ENCODE measurements at regions not wholly inside any gene's neighbourhood (a gene's known extent, or its start where the extent isn't known, plus 50 kb on each side); places are given as distances from the start of the nearest gene placed in this dataset.

GRCh38 chr2:176555781-176556180, 286.5 kb downstream of the MTX2 start:
- TF ChIP-seq, protein P1, sequence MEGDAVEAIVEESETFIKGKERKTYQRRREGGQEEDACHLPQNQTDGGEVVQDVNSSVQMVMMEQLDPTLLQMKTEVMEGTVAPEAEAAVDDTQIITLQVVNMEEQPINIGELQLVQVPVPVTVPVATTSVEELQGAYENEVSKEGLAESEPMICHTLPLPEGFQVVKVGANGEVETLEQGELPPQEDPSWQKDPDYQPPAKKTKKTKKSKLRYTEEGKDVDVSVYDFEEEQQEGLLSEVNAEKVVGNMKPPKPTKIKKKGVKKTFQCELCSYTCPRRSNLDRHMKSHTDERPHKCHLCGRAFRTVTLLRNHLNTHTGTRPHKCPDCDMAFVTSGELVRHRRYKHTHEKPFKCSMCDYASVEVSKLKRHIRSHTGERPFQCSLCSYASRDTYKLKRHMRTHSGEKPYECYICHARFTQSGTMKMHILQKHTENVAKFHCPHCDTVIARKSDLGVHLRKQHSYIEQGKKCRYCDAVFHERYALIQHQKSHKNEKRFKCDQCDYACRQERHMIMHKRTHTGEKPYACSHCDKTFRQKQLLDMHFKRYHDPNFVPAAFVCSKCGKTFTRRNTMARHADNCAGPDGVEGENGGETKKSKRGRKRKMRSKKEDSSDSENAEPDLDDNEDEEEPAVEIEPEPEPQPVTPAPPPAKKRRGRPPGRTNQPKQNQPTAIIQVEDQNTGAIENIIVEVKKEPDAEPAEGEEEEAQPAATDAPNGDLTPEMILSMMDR (IDR thresholded peaks at IDR 0.05), result no peak
- TF ChIP-seq POLR2A (IDR thresholded peaks at IDR 0.05), result no peak

Measured in Peyer's patch (tissue), 4 donors.